Left ventricle myocardium inferior (tissue), 1 donor: ENCODE measurements at regions not wholly inside any gene's neighbourhood (a gene's known extent, or its start where the extent isn't known, plus 50 kb on each side); places are given as distances from the start of the nearest gene placed in this dataset.

ENCODE experiments used
- DNase-seq: peaks from one replicate; pipeline ENCODE4 v3.0.0-alpha.2; 2020
- H3K27ac ChIP-seq: fragments of 200-600 bp; replicated peaks from 2 replicates; pipeline ENCODE4 v1.8.0; 2021
- H3K27me3 ChIP-seq: fragments of 200-600 bp; 2 replicates; pipeline ENCODE4 v1.8.0; 2021; ENCODE audit warnings: low read depth
- H3K36me3 ChIP-seq: fragments of 200-600 bp; 2 replicates; pipeline ENCODE4 v1.8.0; 2021
- H3K4me1 ChIP-seq: fragments of 200-600 bp; 2 replicates; pipeline ENCODE4 v1.8.0; 2021
- H3K4me3 ChIP-seq: fragments of 200-600 bp; 2 replicates; pipeline ENCODE4 v1.8.0; 2021; ENCODE audit warnings: mild to moderate bottlenecking, moderate library complexity
- H3K9me3 ChIP-seq: fragments of 200-600 bp; replicated peaks from 2 replicates; pipeline ENCODE4 v1.8.0; 2021
- intact Hi-C: fragments of 100-400 bp; cut with micrococcal nuclease; formaldehyde crosslinking; loops from one replicate; pipeline ENCODE4 v1.11.0; 2022
- TF ChIP-seq, protein P1 (sequence below): fragments of 200-600 bp; IDR thresholded peaks from 2 replicates; pipeline ENCODE4 v1.8.0; 2021; ENCODE audit warnings: antibody characterized with exemption, mild to moderate bottlenecking, borderline replicate concordance
- donor health status: DM: no; HTN: yes; CAD: no; lungs with severe emphysema.

DNA sequence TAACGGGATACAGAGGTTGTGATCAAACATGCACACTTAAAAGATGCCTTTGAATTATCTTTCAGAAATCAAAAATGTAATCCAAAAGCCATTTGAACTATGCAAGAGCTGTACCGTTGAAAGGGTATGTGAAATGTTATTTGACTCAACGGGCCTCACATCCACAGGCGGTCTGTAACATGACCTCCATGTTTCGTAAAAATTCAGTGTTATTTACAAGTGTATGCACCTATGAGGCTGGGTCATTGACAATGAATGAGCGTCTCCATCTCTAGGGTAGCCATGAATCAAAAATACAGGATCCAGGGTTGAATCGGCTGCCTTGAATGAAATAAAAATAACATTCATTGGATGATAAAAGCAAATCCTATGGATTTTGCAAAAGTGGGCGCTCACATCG, 100.1 kb downstream of the CRLF2 start:
- TF ChIP-seq, protein P1, sequence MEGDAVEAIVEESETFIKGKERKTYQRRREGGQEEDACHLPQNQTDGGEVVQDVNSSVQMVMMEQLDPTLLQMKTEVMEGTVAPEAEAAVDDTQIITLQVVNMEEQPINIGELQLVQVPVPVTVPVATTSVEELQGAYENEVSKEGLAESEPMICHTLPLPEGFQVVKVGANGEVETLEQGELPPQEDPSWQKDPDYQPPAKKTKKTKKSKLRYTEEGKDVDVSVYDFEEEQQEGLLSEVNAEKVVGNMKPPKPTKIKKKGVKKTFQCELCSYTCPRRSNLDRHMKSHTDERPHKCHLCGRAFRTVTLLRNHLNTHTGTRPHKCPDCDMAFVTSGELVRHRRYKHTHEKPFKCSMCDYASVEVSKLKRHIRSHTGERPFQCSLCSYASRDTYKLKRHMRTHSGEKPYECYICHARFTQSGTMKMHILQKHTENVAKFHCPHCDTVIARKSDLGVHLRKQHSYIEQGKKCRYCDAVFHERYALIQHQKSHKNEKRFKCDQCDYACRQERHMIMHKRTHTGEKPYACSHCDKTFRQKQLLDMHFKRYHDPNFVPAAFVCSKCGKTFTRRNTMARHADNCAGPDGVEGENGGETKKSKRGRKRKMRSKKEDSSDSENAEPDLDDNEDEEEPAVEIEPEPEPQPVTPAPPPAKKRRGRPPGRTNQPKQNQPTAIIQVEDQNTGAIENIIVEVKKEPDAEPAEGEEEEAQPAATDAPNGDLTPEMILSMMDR, result no peak
- Histone ChIP-seq H3K4me1 (no peaks in the 10 kb centered on the region), H3K27me3 (peaks cover 88% of the 10 kb centered on the region), H3K9me3 (no peaks in the 10 kb centered on the region), H3K4me3 (no peak overlapping the region), H3K36me3 (no peaks in the 10 kb centered on the region), H3K27ac (no peak overlapping the region)
- intact Hi-C loops, result no loop called here
- DNase-seq, result no peak

DNA sequence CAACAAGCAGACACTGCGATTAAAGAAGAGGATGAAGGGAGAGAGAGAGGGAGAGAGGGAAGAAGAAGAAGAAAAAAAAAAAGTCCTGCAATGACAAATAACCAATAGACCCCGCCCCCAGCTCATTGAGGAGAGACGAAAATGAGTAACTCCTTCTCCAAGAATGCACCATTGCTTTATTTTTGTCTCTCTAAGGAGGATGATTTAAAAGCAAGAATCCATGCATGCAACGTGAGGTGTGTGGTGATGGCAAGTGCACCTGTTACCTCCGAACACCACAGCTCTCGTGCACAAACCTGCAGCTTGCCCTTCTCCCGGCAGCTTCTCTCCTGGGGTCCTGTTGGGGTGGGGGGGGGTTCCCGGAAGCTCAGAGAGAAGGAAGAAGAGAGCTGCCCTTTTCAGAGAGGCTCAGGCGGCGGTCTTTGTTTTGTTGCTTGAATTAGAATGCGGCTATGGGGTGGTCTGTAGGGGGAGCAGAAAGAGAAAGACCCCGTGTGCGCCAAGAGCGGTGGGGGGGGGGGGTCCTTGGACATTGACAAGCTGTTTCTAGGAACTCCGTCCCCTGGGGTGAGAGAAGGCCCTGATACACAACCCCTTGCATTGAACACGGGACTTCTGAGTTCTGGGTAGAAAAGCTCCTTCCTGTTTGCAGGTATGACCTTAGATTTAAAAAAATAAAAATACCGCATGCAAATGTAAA, 100.7 kb downstream of the CRLF2 start:
- TF ChIP-seq, protein P1, result no peak
- Histone ChIP-seq H3K27me3 (peaks cover 89% of the 10 kb centered on the region), H3K4me3 (no peak overlapping the region), H3K27ac (no peak overlapping the region), H3K36me3 (no peaks in the 10 kb centered on the region), H3K9me3 (no peaks in the 10 kb centered on the region), H3K4me1 (no peaks in the 10 kb centered on the region)
- intact Hi-C loops, result no loop called here
- DNase-seq, result no peak

DNA sequence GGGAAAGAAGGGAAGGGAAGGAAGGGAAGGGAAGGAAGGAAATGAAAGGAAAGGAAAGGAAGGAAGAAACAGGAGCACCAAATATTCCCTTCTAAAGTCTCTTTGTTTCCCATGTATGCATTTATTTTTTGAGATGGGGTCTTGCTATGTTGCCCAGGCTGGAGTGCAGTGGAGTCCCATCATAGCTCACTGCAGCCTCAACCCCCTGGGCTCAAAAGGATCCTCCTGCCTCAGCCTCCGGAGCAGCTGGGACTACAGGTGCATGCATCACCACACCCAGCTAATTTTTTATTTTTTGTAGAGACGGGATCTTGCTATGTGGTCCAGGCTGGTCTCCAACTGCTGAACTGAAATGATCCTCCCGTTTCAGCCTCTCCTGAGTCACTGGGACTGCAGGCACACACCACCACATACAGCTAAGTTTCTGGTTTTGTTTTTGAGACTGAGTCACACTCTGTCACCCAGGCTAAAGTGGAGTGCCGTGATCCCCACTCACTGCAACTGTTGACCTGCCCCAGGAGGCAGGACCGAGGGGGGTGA, 102.8 kb downstream of the CRLF2 start:
- no peaks in the 10 kb centered on the region for H3K9me3 ChIP-seq
- intact Hi-C loops, result no loop called here
- no peaks in the 10 kb centered on the region for H3K4me1 ChIP-seq
- no peak for DNase-seq
- H3K27ac ChIP-seq, result no peak overlapping the region
- H3K36me3 ChIP-seq, result no peaks in the 10 kb centered on the region
- TF ChIP-seq, protein P1, result no peak
- H3K27me3 ChIP-seq, result peaks cover 81% of the 10 kb centered on the region
- H3K4me3 ChIP-seq, result no peak overlapping the region

DNA sequence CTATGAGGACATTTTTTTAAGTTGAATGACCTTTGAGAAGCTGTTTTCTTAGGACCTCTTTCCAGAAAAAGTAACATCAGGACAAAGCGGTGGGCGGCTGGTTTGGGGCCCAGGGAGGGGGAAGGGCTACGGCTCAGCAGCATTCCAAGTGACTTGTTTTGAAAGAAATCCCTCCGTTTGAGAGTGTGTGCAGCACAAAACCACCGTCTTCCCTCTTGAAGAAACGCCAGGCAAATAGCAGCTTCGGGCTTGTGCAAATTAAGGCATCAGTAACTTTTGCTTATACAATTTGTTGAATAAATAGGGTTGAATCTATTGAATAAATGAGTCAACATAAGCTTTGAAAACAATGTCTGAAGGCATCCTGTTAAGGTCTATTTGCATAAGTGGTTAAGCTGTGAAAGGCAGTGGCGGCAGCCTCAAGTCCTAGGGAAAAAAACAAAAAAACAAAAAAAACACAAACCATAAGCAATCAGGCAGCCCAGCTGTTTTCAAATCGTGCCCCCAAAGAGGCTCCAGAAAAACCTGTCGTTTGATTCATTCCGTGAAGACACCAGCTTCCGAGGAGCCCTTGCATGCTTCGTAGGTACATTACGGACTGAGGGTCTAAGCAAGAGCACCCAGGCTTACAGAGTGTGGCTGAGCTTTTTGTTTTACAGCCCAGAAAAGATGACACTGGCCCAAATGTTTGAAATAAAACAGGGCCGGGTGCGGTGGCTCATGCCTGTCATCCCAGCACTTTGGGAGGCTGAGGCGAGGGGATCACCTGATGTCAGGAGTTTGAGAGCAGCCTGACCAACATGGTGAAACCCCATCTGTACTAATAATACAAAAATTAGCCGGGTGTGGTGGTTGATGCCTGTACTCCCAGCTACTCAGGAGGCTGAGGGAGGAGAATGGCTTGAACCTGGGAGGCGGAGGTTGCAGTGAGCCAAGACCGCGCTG, 103.7 kb downstream of the CRLF2 start:
- Histone ChIP-seq H3K4me1 (no peaks in the 10 kb centered on the region), H3K27ac (no peak overlapping the region), H3K9me3 (no peaks in the 10 kb centered on the region), H3K4me3 (no peak overlapping the region), H3K36me3 (no peaks in the 10 kb centered on the region), H3K27me3 (peaks cover 81% of the 10 kb centered on the region)
- DNase-seq, result no peak
- TF ChIP-seq, protein P1, result no peak
- intact Hi-C loops, result no loop called here

DNA sequence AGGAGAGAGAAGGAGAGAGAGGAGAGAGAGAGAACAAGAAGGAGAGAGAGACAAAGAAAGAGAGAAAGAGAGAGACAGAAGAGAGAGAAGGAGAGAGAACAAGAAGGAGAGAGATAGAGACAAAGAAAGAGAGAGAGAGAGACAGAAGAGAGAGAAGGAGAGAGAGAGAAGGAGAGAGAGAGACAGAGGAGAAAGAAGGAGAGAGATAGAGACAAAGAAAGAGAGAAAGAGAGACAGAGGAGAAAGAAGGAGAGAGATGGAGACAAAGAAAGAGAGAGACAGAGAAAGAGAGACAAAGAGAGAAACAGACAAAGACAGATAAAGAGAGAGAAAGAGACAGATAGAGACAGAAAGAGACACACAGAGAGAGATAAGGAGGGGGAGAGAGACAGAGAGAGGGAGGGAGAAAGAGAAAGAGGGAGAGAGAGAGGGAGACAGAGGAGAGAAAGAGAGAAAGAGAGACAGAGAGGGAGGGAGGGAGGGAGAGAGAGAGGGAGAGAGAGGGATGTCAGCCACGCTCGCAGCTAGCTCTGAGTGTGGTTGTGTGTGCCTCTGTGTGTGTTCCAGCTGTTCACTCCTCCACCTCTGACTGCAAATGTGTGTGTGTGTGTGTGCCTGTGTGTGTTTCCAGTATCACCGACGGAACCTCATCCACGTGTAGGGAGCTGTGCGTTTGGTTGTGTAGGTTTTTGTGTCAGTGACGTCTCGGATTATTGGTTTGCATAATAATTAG, 105.8 kb downstream of the CRLF2 start:
- intact Hi-C loops, result no loop called here
- Histone ChIP-seq H3K4me3 (no peak overlapping the region), H3K4me1 (no peaks in the 10 kb centered on the region), H3K9me3 (no peaks in the 10 kb centered on the region), H3K27me3 (peaks cover 59% of the 10 kb centered on the region), H3K36me3 (no peaks in the 10 kb centered on the region), H3K27ac (no peak overlapping the region)
- TF ChIP-seq, protein P1, result no peak
- DNase-seq, result no peak
